ENCODE measurements at regions not wholly inside any gene's neighbourhood (a gene's known extent, or its start where the extent isn't known, plus 50 kb on each side); places are given as distances from the start of the nearest gene placed in this dataset.

DNA sequence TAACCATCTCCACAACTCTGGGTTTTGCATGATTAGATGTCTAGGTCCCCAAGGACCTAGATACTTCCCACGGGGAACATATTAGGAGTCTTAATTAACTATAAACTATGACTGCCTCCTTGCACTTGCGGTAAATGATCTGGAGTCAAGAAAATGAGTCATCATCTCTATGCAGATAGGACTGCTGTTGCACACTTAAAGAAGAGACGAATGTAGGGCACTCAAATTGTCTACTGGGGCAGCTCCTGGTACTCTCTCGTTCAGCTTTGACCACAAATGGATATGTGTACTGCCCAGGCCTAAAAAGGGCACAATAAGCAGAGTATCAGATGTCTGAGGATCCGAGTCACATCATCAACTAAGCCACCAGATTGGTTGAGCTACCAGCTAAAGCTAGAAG, 1783.4 kb upstream of the AGA start:
- 41% methylated on average over 2 of the region's 5 CpGs for WGBS (ENCODE audit: insufficient coverage)

DNA sequence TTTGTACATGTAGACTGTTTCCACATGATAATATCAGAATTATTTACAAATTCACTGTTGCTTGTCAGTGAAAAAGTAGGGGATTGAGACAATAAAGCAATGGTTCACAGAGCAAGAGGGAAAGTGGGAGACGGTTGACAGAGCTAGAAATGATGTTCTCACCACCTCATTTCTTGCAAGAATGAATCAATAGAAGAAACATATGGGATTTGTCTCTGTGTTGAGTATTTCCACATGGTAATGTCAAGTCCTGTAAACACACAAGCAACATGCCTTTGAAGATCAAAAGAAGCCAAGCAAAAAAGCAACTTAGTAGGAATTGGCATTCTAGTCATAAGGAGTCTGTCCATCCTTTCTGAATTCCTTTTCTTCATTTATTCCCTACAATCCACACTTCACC, 1806.6 kb upstream of the AGA start:
- Mint-ChIP-seq H3K27me3 (no peaks in the 10 kb centered on the region), H3K4me1 (no peaks in the 10 kb centered on the region), H3K9me3 (peaks cover 0 to 11% (median 6%) of the 10 kb centered on the region in 3 donors), H3K36me3 (no peaks in the 10 kb centered on the region), H3K4me3 (no peak overlapping the region), H3K27ac (no peak overlapping the region)
- ChIA-PET POLR2A (no interaction called here), CTCF (no interaction called here)
- no peak for DNase-seq
- no CpG with 5 or more reads among the region's 1 CpG for WGBS (ENCODE audit: insufficient coverage)
- Histone ChIP-seq H3K9me3 (peaks cover 2% of the 10 kb centered on the region), H3K4me1 (ENCODE audit: control insufficient read depth in 1 of 2, extremely low read depth in 1 of 2, insufficient read depth in 2 of 2, low read length in 2 of 2) (no peaks in the 10 kb centered on the region), H3K36me3 (ENCODE audit: control insufficient read depth in 2 of 2, extremely low read depth in 1 of 2, insufficient read depth in 1 of 2, low read length in 1 of 2) (no peaks in the 10 kb centered on the region), H3K4me3 (ENCODE audit: control insufficient read depth in 1 of 2, extremely low read depth in 1 of 2, low read length in 1 of 2) (no peak overlapping the region), H3K27ac (ENCODE audit: low read length) (no peak overlapping the region), H3K27me3 (replicated peaks in 1 of 2; ENCODE audit: control insufficient read depth in 2 of 2, extremely low read depth in 1 of 2, insufficient read depth in 2 of 2, low read length in 1 of 2) (no peaks in the 10 kb centered on the region)
- ATAC-seq (replicated peaks in 1 of 4): no peak

More for the DNA sequence above, 1783.4 kb upstream of the AGA start:
- Mint-ChIP-seq H3K9me3 (peaks cover 8 to 22% (median 21%) of the 10 kb centered on the region in 3 donors), H3K4me1 (no peaks in the 10 kb centered on the region), H3K4me3 (no peak overlapping the region), H3K27me3 (no peaks in the 10 kb centered on the region), H3K36me3 (no peaks in the 10 kb centered on the region), H3K27ac (no peak overlapping the region)
- H3K27me3 ChIP-seq (replicated peaks in 1 of 2; ENCODE audit: control insufficient read depth in 2 of 2, extremely low read depth in 1 of 2, insufficient read depth in 2 of 2, low read length in 1 of 2): no peaks in the 10 kb centered on the region
- DNase-seq (no peak), ATAC-seq (replicated peaks in 1 of 4) (no peak)
- H3K4me3 ChIP-seq (ENCODE audit: control insufficient read depth in 1 of 2, extremely low read depth in 1 of 2, low read length in 1 of 2): no peak overlapping the region
- no peaks in the 10 kb centered on the region for H3K36me3 ChIP-seq (ENCODE audit: control insufficient read depth in 2 of 2, extremely low read depth in 1 of 2, insufficient read depth in 1 of 2, low read length in 1 of 2)
- ChIA-PET POLR2A (no interaction called here), CTCF (no interaction called here)
- no peaks in the 10 kb centered on the region for H3K9me3 ChIP-seq
- no peak overlapping the region for H3K27ac ChIP-seq (ENCODE audit: low read length)
- no peaks in the 10 kb centered on the region for H3K4me1 ChIP-seq (ENCODE audit: control insufficient read depth in 1 of 2, extremely low read depth in 1 of 2, insufficient read depth in 2 of 2, low read length in 2 of 2)

DNA sequence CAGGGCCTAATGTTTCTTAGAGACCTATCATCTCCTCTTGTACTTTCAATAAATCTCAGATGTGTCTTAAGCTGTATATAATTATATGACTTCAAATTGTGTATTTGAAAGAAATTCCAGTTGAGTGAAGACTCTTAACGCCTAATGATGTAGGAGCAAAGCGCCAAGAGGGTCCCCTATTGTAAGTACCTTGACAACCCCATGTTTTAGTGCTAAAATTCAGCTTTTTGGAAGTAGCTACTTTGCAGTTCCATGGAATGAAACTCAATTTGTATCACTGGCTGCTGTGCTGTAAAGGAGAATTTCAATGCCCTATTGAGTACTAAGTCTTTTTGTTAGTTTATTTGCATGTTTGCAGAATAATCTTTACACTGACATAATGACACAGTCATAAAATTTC, 1826.6 kb upstream of the AGA start:
- H3K27ac Mint-ChIP-seq: no peak overlapping the region
- H3K27me3 Mint-ChIP-seq: no peaks in the 10 kb centered on the region
- Histone ChIP-seq H3K9me3 (no peaks in the 10 kb centered on the region), H3K27me3 (replicated peaks in 1 of 2; ENCODE audit: control insufficient read depth in 2 of 2, extremely low read depth in 1 of 2, insufficient read depth in 2 of 2, low read length in 1 of 2) (no peaks in the 10 kb centered on the region), H3K27ac (ENCODE audit: low read length) (no peak overlapping the region), H3K4me3 (ENCODE audit: control insufficient read depth in 1 of 2, extremely low read depth in 1 of 2, low read length in 1 of 2) (no peak overlapping the region), H3K4me1 (ENCODE audit: control insufficient read depth in 1 of 2, extremely low read depth in 1 of 2, insufficient read depth in 2 of 2, low read length in 2 of 2) (no peaks in the 10 kb centered on the region), H3K36me3 (ENCODE audit: control insufficient read depth in 2 of 2, extremely low read depth in 1 of 2, insufficient read depth in 1 of 2, low read length in 1 of 2) (no peaks in the 10 kb centered on the region)
- H3K36me3 Mint-ChIP-seq: no peaks in the 10 kb centered on the region
- H3K4me3 Mint-ChIP-seq: no peak overlapping the region
- ChIA-PET POLR2A (no interaction called here), CTCF (no interaction called here)
- WGBS (ENCODE audit: insufficient coverage): no CpG with 5 or more reads among the region's 2 CpGs
- no peak for DNase-seq
- no peaks in the 10 kb centered on the region for H3K4me1 Mint-ChIP-seq
- H3K9me3 Mint-ChIP-seq: peaks cover 5 to 21% (median 8%) of the 10 kb centered on the region in 3 donors
- ATAC-seq (replicated peaks in 1 of 4): no peak

DNA sequence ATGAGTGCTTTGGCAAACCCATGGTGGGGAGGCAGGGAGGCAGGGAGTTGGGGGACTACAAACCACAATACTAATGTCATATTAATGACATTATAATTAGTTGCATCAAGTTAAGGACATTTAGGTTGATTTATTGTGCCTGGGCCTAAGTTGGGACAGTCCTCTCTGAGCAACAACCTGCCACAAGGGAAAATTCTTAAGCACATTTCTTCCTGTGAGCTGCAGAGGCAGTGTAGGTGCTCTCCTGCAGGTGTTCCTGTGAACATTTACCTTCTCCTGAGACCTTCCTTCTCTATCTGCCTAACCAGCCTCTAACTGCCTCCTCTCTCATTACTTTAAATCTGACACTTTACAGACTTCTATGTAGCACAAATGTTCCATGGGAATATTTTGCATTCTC, 1830.0 kb upstream of the AGA start:
- no peak overlapping the region for H3K4me3 Mint-ChIP-seq
- no peaks in the 10 kb centered on the region for H3K36me3 Mint-ChIP-seq
- no peaks in the 10 kb centered on the region for H3K4me1 ChIP-seq (ENCODE audit: control insufficient read depth in 1 of 2, extremely low read depth in 1 of 2, insufficient read depth in 2 of 2, low read length in 2 of 2)
- no peaks in the 10 kb centered on the region for H3K4me1 Mint-ChIP-seq
- no peak overlapping the region for H3K27ac Mint-ChIP-seq
- ATAC-seq (replicated peaks in 1 of 4): no peak
- no peak overlapping the region for H3K27ac ChIP-seq (ENCODE audit: low read length)
- H3K9me3 ChIP-seq: no peaks in the 10 kb centered on the region
- peaks cover 0 to 18% (median 13%) of the 10 kb centered on the region in 3 donors for H3K9me3 Mint-ChIP-seq
- CTCF ChIA-PET: no interaction called here
- no peaks in the 10 kb centered on the region for H3K36me3 ChIP-seq (ENCODE audit: control insufficient read depth in 2 of 2, extremely low read depth in 1 of 2, insufficient read depth in 1 of 2, low read length in 1 of 2)
- POLR2A ChIA-PET: no interaction called here
- H3K27me3 Mint-ChIP-seq: no peaks in the 10 kb centered on the region
- H3K27me3 ChIP-seq (replicated peaks in 1 of 2; ENCODE audit: control insufficient read depth in 2 of 2, extremely low read depth in 1 of 2, insufficient read depth in 2 of 2, low read length in 1 of 2): no peaks in the 10 kb centered on the region
- no peak overlapping the region for H3K4me3 ChIP-seq (ENCODE audit: control insufficient read depth in 1 of 2, extremely low read depth in 1 of 2, low read length in 1 of 2)
- DNase-seq: no peak

DNA sequence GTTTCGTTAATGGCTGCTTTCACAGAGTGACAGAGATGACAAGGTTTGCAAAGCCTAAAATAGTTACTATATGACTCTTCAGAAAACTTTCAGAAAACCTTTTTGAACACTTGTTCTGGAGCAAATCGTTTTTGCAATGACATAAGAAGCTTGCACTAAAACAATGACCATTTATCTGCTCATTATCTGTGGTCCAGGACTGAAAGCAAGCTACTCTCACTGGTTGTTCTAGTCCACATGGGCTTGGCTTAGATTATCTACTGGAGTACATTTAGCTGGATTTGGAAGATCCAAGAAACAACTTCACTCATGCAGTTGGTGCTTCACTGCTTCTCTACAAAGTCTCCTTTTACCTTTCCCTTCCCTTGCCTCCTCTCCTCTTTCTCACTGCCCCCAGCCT, 1836.4 kb upstream of the AGA start:
- Mint-ChIP-seq H3K27me3 (no peaks in the 10 kb centered on the region), H3K4me3 (no peak overlapping the region), H3K9me3 (peaks cover 0 to 18% (median 6%) of the 10 kb centered on the region in 3 donors), H3K36me3 (no peaks in the 10 kb centered on the region), H3K4me1 (no peaks in the 10 kb centered on the region), H3K27ac (no peak overlapping the region)
- H3K27ac ChIP-seq (ENCODE audit: low read length): no peak overlapping the region
- DNase-seq: no peak
- no peaks in the 10 kb centered on the region for H3K4me1 ChIP-seq (ENCODE audit: control insufficient read depth in 1 of 2, extremely low read depth in 1 of 2, insufficient read depth in 2 of 2, low read length in 2 of 2)
- H3K27me3 ChIP-seq (replicated peaks in 1 of 2; ENCODE audit: control insufficient read depth in 2 of 2, extremely low read depth in 1 of 2, insufficient read depth in 2 of 2, low read length in 1 of 2): no peaks in the 10 kb centered on the region
- no peak for ATAC-seq (replicated peaks in 1 of 4)
- 20% methylated on average over 1 of the region's 2 CpGs for WGBS (ENCODE audit: insufficient coverage)
- H3K36me3 ChIP-seq (ENCODE audit: control insufficient read depth in 2 of 2, extremely low read depth in 1 of 2, insufficient read depth in 1 of 2, low read length in 1 of 2): no peaks in the 10 kb centered on the region
- H3K9me3 ChIP-seq: no peaks in the 10 kb centered on the region
- ChIA-PET POLR2A (no interaction called here), CTCF (no interaction called here)
- H3K4me3 ChIP-seq (ENCODE audit: control insufficient read depth in 1 of 2, extremely low read depth in 1 of 2, low read length in 1 of 2): no peak overlapping the region

DNA sequence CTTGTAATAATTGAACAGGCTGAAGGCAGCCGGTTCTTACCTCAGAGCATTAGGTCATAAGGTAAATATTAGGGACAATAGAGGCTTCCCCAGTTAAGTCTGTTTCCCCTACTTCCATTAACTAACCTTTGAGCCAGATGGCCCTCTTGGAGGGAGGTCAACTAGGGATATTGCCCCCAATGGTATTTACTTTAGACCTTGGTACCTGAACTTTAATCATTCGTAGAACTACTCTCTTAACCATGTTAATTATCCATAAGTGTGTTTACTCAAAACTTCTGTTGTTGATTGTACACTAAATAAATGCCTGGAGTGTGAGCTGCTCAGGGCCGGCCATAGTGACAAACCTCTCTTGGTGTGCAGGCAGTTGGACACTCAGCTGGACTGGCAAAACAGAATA, 1843.5 kb upstream of the AGA start:
- Histone ChIP-seq H3K27me3 (replicated peaks in 1 of 2; ENCODE audit: control insufficient read depth in 2 of 2, extremely low read depth in 1 of 2, insufficient read depth in 2 of 2, low read length in 1 of 2) (no peaks in the 10 kb centered on the region), H3K36me3 (ENCODE audit: control insufficient read depth in 2 of 2, extremely low read depth in 1 of 2, insufficient read depth in 1 of 2, low read length in 1 of 2) (no peaks in the 10 kb centered on the region), H3K4me3 (ENCODE audit: control insufficient read depth in 1 of 2, extremely low read depth in 1 of 2, low read length in 1 of 2) (no peak overlapping the region), H3K9me3 (peaks cover 2% of the 10 kb centered on the region), H3K4me1 (ENCODE audit: control insufficient read depth in 1 of 2, extremely low read depth in 1 of 2, insufficient read depth in 2 of 2, low read length in 2 of 2) (no peaks in the 10 kb centered on the region), H3K27ac (ENCODE audit: low read length) (no peak overlapping the region)
- DNase-seq: no peak
- CTCF ChIA-PET: no interaction called here
- no peaks in the 10 kb centered on the region for H3K36me3 Mint-ChIP-seq
- H3K27me3 Mint-ChIP-seq: no peaks in the 10 kb centered on the region
- no peak for ATAC-seq (replicated peaks in 1 of 4)
- H3K27ac Mint-ChIP-seq: no peak overlapping the region
- H3K4me3 Mint-ChIP-seq: no peak overlapping the region
- H3K9me3 Mint-ChIP-seq: peaks cover 3 to 17% (median 10%) of the 10 kb centered on the region in 3 donors
- WGBS (ENCODE audit: insufficient coverage): 91% methylated on average over 1 of the region's 3 CpGs
- no peaks in the 10 kb centered on the region for H3K4me1 Mint-ChIP-seq
- POLR2A ChIA-PET: no interaction called here

DNA sequence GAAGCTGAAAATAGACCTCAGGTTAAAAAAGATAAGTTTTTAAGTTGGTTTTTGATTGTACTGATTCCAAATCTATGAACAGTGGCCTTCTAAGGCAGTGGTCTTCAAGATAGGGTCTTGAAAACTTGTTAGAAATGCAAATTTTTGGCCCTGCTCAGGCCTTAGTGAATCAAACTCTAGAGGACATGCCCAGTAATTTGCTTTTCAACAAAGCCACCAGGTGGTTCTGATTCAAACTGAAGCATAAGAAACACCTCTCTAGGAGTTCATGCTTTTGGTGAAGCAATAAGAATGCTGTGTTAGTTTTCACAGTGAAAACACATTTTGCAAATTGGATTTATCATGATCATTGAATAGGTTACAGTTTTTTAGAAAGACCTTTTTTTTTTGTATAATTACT, 1849.4 kb upstream of the AGA start:
- Mint-ChIP-seq H3K27ac (no peak overlapping the region), H3K27me3 (no peaks in the 10 kb centered on the region), H3K4me3 (no peak overlapping the region), H3K36me3 (no peaks in the 10 kb centered on the region), H3K4me1 (no peaks in the 10 kb centered on the region), H3K9me3 (peaks cover 8 to 25% (median 12%) of the 10 kb centered on the region in 3 donors)
- no peaks in the 10 kb centered on the region for H3K4me1 ChIP-seq (ENCODE audit: control insufficient read depth in 1 of 2, extremely low read depth in 1 of 2, insufficient read depth in 2 of 2, low read length in 2 of 2)
- no peaks in the 10 kb centered on the region for H3K9me3 ChIP-seq
- POLR2A ChIA-PET: no interaction called here
- no peak overlapping the region for H3K27ac ChIP-seq (ENCODE audit: low read length)
- no peaks in the 10 kb centered on the region for H3K36me3 ChIP-seq (ENCODE audit: control insufficient read depth in 2 of 2, extremely low read depth in 1 of 2, insufficient read depth in 1 of 2, low read length in 1 of 2)
- no peak for DNase-seq
- no peaks in the 10 kb centered on the region for H3K27me3 ChIP-seq (replicated peaks in 1 of 2; ENCODE audit: control insufficient read depth in 2 of 2, extremely low read depth in 1 of 2, insufficient read depth in 2 of 2, low read length in 1 of 2)
- CTCF ChIA-PET: no interaction called here
- no peak overlapping the region for H3K4me3 ChIP-seq (ENCODE audit: control insufficient read depth in 1 of 2, extremely low read depth in 1 of 2, low read length in 1 of 2)
- ATAC-seq (replicated peaks in 1 of 4): no peak
